CD14-positive monocyte (primary cell): ENCODE measurements at regions not wholly inside any gene's neighbourhood (a gene's known extent, or its start where the extent isn't known, plus 50 kb on each side); places are given as distances from the start of the nearest gene placed in this dataset.

Experiments used
- DNase-seq, 3 donors: peaks; one replicate each; pipeline ENCODE4 v3.0.0-alpha.2; 2011 to 2022
- H2AFZ ChIP-seq: 2 replicates; pipeline ENCODE4 v1.6.0; 2012; ENCODE audit warnings: mild to moderate bottlenecking, low read depth, low read length, inconsistent platforms; ENCODE audit not compliant: insufficient read depth, poor library complexity, severe bottlenecking
- H3K27ac ChIP-seq, 2 donors: 1 replicate in 1 of 2; 2 replicates in 1 of 2; pipeline ENCODE4 v1.5.1; 2012 to 2013; ENCODE audit warnings: low read length in 2 of 2, control low read depth in 1 of 2, inconsistent platforms in 1 of 2, low read depth in 1 of 2, mild to moderate bottlenecking in 1 of 2
- H3K27me3 ChIP-seq, 2 donors: one replicate each; pipeline versions ENCODE4 v1.6.0 to v1.6.1; 2011 to 2013; ENCODE audit warnings: low read length in 2 of 2; ENCODE audit not compliant: control insufficient read depth in 2 of 2, insufficient read depth in 2 of 2
- H3K36me3 ChIP-seq, 2 donors: replicated peaks in 1 of 2; 1 replicate in 1 of 2; 2 replicates in 1 of 2; pipeline versions ENCODE4 v1.5.1 to v1.6.1; 2012 to 2013; ENCODE audit warnings: low read length in 2 of 2, control low read depth in 1 of 2, inconsistent platforms in 1 of 2, mild to moderate bottlenecking in 1 of 2; ENCODE audit not compliant: insufficient read depth in 2 of 2, control insufficient read depth in 1 of 2
- H3K4me1 ChIP-seq, 2 donors: 1 replicate in 1 of 2; 2 replicates in 1 of 2; pipeline versions ENCODE4 v1.5.1 to v1.6.1; 2012 to 2013; ENCODE audit warnings: low read length in 2 of 2, control low read depth in 1 of 2, inconsistent platforms in 1 of 2, mild to moderate bottlenecking in 1 of 2, moderate library complexity in 1 of 2; ENCODE audit not compliant: insufficient read depth in 2 of 2, control insufficient read depth in 1 of 2
- H3K4me2 ChIP-seq: replicated peaks from 2 replicates; pipeline ENCODE3; 2012; ENCODE audit warnings: low read length, moderate library complexity, mild to moderate bottlenecking; ENCODE audit not compliant: poor library complexity, severe bottlenecking; ENCODE audit errors: extremely low read depth
- H3K4me3 ChIP-seq, 3 experiments: fragments of 200-600 bp in 1 of 3; sonication (generic) in 1 of 3; replicated peaks in 1 of 3; 1 replicate in 2 of 3; 2 replicates in 1 of 3; pipeline ENCODE4 v1.5.1; 2011 to 2013; ENCODE audit warnings: low read length in 3 of 3, mild to moderate bottlenecking in 3 of 3, control low read depth in 2 of 3, low read depth in 2 of 3, inconsistent platforms in 1 of 3, moderate library complexity in 1 of 3
- H3K79me2 ChIP-seq: 2 replicates; pipeline ENCODE4 v1.6.0; 2012; ENCODE audit warnings: mild to moderate bottlenecking, control low read depth, inconsistent platforms, low read length, moderate library complexity; ENCODE audit not compliant: insufficient read depth
- H3K9ac ChIP-seq: 2 replicates; pipeline ENCODE4 v1.6.0; 2017; ENCODE audit warnings: low read length, mild to moderate bottlenecking; ENCODE audit not compliant: insufficient read depth, poor library complexity, severe bottlenecking
- H3K9me3 ChIP-seq, 2 donors: replicated peaks in 1 of 2; 1 replicate in 1 of 2; 2 replicates in 1 of 2; pipeline versions ENCODE4 v1.5.1 to v1.6.1; 2012 to 2013; ENCODE audit warnings: low read length in 2 of 2, control low read depth in 1 of 2; ENCODE audit not compliant: control insufficient read depth in 1 of 2, insufficient read depth in 1 of 2
- H4K20me1 ChIP-seq: 2 replicates; pipeline ENCODE4 v1.6.0; 2012; ENCODE audit warnings: mild to moderate bottlenecking, low read length, control low read depth, moderate library complexity; ENCODE audit not compliant: insufficient read depth
- H3K27ac Mint-ChIP-seq, 7 donors: one replicate each; pipeline ENCODE4 v1.8.0; 2020; ENCODE audit warnings: mild to moderate bottlenecking in 7 of 7, mixed read lengths in 7 of 7, moderate library complexity in 6 of 7, inconsistent platforms in 2 of 7
- H3K27me3 Mint-ChIP-seq, 3 donors: one replicate each; pipeline ENCODE4 v1.8.0; 2021 to 2022; ENCODE audit warnings: low read depth in 3 of 3, mild to moderate bottlenecking in 3 of 3, mixed read lengths in 3 of 3, moderate library complexity in 3 of 3, inconsistent platforms in 1 of 3
- H3K36me3 Mint-ChIP-seq, 2 donors: one replicate each; pipeline ENCODE4 v1.8.0; 2020; ENCODE audit warnings: mixed read lengths in 2 of 2, inconsistent platforms in 1 of 2, mild to moderate bottlenecking in 1 of 2
- H3K4me1 Mint-ChIP-seq: one replicate; pipeline ENCODE4 v1.8.0; 2020; ENCODE audit warnings: mild to moderate bottlenecking, mixed read lengths
- H3K4me3 Mint-ChIP-seq, 2 donors: one replicate each; pipeline ENCODE4 v1.8.0; 2020; ENCODE audit warnings: mild to moderate bottlenecking in 2 of 2, mixed read lengths in 2 of 2, moderate library complexity in 1 of 2
- H3K9me3 Mint-ChIP-seq, 7 donors: one replicate each; pipeline ENCODE4 v1.8.0; 2020 to 2022; ENCODE audit warnings: mixed read lengths in 7 of 7, mild to moderate bottlenecking in 6 of 7, moderate library complexity in 6 of 7, inconsistent platforms in 2 of 7
- CTCF ChIP-seq: fragments of 200-600 bp; IDR thresholded peaks from one replicate; pipeline ENCODE4 v1.8.0; 2022; ENCODE audit warnings: antibody characterized with exemption, mild to moderate bottlenecking
- WGBS: methylation state at CpG from one replicate; pipeline ENCODE4 v1.1.5; 2013; ENCODE audit warnings: missing lambda C conversion rate; ENCODE audit not compliant: insufficient coverage; 5-methylcytosine and 5-hydroxymethylcytosine counted together
- intact Hi-C, 2 donors: fragments of 100-400 bp; cut with micrococcal nuclease; formaldehyde crosslinking; loops; one replicate each; pipeline versions ENCODE4 v1.15.0 to v1.15.1; 2023

GRCh38 chr9:13778631-13779030 lies 499.1 kb upstream of the MPDZ start:
- Mint-ChIP-seq H3K9me3 (peaks cover 0 to 4% (median 0%) of the 10 kb centered on the region in 7 donors), H3K36me3 (no peaks in the 10 kb centered on the region), H3K27ac (no peak overlapping the region), H3K27me3 (no peaks in the 10 kb centered on the region), H3K4me1 (no peaks in the 10 kb centered on the region), H3K4me3 (no peak overlapping the region)
- H4K20me1 ChIP-seq: no peaks in the 10 kb centered on the region
- H3K9me3 ChIP-seq: no peaks in the 10 kb centered on the region
- H3K79me2 ChIP-seq: no peaks in the 10 kb centered on the region
- no peak overlapping the region for H3K27ac ChIP-seq
- no peak for DNase-seq
- H3K4me1 ChIP-seq: no peaks in the 10 kb centered on the region
- no peaks in the 10 kb centered on the region for H3K27me3 ChIP-seq
- no peak for TF ChIP-seq CTCF
- no peak overlapping the region for H3K9ac ChIP-seq
- no peak overlapping the region for H3K4me2 ChIP-seq
- no peak overlapping the region for H3K4me3 ChIP-seq
- intact Hi-C loops: no loop called here
- H3K36me3 ChIP-seq: no peaks in the 10 kb centered on the region
- 100% methylated on average over 3 of the region's 4 CpGs for WGBS
- H2AFZ ChIP-seq: no peak overlapping the region

- H3K79me2 ChIP-seq: no peaks in the 10 kb centered on the region
- no peak overlapping the region for H3K9ac ChIP-seq
- no peak for TF ChIP-seq CTCF
- H3K27ac ChIP-seq: no peak overlapping the region
- no peak overlapping the region for H2AFZ ChIP-seq
- no peaks in the 10 kb centered on the region for H3K4me1 Mint-ChIP-seq
- H3K9me3 ChIP-seq: no peaks in the 10 kb centered on the region
- H3K27me3 ChIP-seq: no peaks in the 10 kb centered on the region
- 90% methylated on average over 3 of the region's 3 CpGs for WGBS
- no peaks in the 10 kb centered on the region for H4K20me1 ChIP-seq
- no peak overlapping the region for H3K4me2 ChIP-seq
- no peak overlapping the region for H3K4me3 ChIP-seq
- no peaks in the 10 kb centered on the region for H3K36me3 ChIP-seq
- intact Hi-C loops: no loop called here
- H3K27ac Mint-ChIP-seq: no peak overlapping the region
- DNase-seq: no peak
- peaks cover 0 to 3% (median 0%) of the 10 kb centered on the region in 7 donors for H3K9me3 Mint-ChIP-seq
- H3K27me3 Mint-ChIP-seq: no peaks in the 10 kb centered on the region
- no peaks in the 10 kb centered on the region for H3K36me3 Mint-ChIP-seq
- H3K4me1 ChIP-seq: no peaks in the 10 kb centered on the region
- no peak overlapping the region for H3K4me3 Mint-ChIP-seq
Observed at GRCh38 chr9:13770956-13771355, 491.5 kb upstream of the MPDZ start.
